ENCODE measurements at regions not wholly inside any gene's neighbourhood (a gene's known extent, or its start where the extent isn't known, plus 50 kb on each side); places are given as distances from the start of the nearest gene placed in this dataset.

GRCh38 chr2:125364192-125364983 lies 1291.6 kb upstream of the GYPC start:
- no peak for TF ChIP-seq CTCF (IDR thresholded peaks at IDR 0.05)
- no peak for TF ChIP-seq POLR2A (IDR thresholded peaks at IDR 0.05)

Data from lower leg skin (tissue), 3 donors.